Small intestine (tissue), 7 donors: ENCODE measurements at regions not wholly inside any gene's neighbourhood (a gene's known extent, or its start where the extent isn't known, plus 50 kb on each side); places are given as distances from the start of the nearest gene placed in this dataset.

Experiments used
- DNase-seq, 2 donors: peaks; one replicate each; pipeline versions ENCODE4 v3.0.0 to v3.0.0-alpha.2; 2013
- FAIRE-seq: peaks from 2 replicates; lab custom pipeline; 2012; peaks lifted over from hg19 to GRCh38; lab: Jason Lieb, UNC
- H3K27ac ChIP-seq, 3 donors: one replicate each; pipeline ENCODE4 v1.5.1; 2013; ENCODE audit warnings: low read length in 2 of 3, mild to moderate bottlenecking in 2 of 3, control low read depth in 1 of 3, inconsistent platforms in 1 of 3, low read depth in 1 of 3, moderate library complexity in 1 of 3
- H3K27me3 ChIP-seq, 3 donors: one replicate each; pipeline ENCODE4 v1.6.1; 2013; ENCODE audit warnings: low read length in 3 of 3, inconsistent platforms in 1 of 3; ENCODE audit not compliant: control insufficient read depth in 3 of 3, insufficient read depth in 3 of 3
- H3K36me3 ChIP-seq, 3 donors: one replicate each; pipeline ENCODE4 v1.6.1; 2013; ENCODE audit warnings: low read length in 3 of 3, inconsistent platforms in 1 of 3, low read depth in 1 of 3, mild to moderate bottlenecking in 1 of 3, moderate library complexity in 1 of 3; ENCODE audit not compliant: control insufficient read depth in 3 of 3, insufficient read depth in 2 of 3
- H3K4me1 ChIP-seq, 3 donors: one replicate each; pipeline ENCODE4 v1.6.1; 2013; ENCODE audit warnings: low read length in 2 of 3, inconsistent platforms in 1 of 3, low read depth in 1 of 3, mild to moderate bottlenecking in 1 of 3, moderate library complexity in 1 of 3; ENCODE audit not compliant: control insufficient read depth in 3 of 3, insufficient read depth in 2 of 3
- H3K4me3 ChIP-seq, 3 donors: one replicate each; pipeline ENCODE4 v1.5.1; 2013; ENCODE audit warnings: low read length in 3 of 3, control low read depth in 1 of 3, inconsistent platforms in 1 of 3, low read depth in 1 of 3, mild to moderate bottlenecking in 1 of 3, moderate library complexity in 1 of 3
- H3K9me3 ChIP-seq, 2 donors: one replicate each; pipeline ENCODE4 v1.6.1; 2013; ENCODE audit warnings: low read depth in 1 of 2, low read length in 1 of 2; ENCODE audit not compliant: control insufficient read depth in 2 of 2, insufficient read depth in 1 of 2
- WGBS, 3 donors: extraction: QIAGEN DNeasy Blood & Tissue Kit; methylation state at CpG; one replicate each; pipeline ENCODE4 v1.1.7; 2013; 5-methylcytosine and 5-hydroxymethylcytosine counted together
- donor health status: healthy with polysubstance abuse.
- donor health status: control.
- donor health status: control.
- donor health status: Bipolar disorder and iron deficiency.
- donor health status: healthy.

DNA sequence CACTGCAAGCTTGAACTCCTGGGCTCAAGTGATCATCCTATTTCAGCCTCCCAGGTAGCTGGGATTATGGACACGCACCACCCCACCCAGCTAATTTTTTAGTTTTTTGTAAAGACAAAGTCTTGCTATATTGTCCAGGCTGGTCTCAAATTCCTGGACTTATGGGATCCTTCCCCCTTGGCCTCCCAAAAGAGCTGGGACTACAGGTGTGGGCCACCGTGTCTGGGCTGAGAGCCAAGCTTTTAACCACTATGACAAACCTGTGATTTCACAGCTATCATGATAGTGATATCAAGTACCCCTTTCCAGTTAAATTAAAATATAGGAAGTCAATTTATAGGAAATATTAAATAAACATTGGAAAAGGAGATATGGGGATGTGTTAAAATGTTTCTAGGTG is 74.6 kb upstream of the IRX6 start:
- H3K27ac ChIP-seq = no peak overlapping the region
- no peak for DNase-seq
- no peaks in the 10 kb centered on the region for H3K9me3 ChIP-seq
- H3K4me1 ChIP-seq = no peaks in the 10 kb centered on the region
- no peak for FAIRE-seq
- H3K36me3 ChIP-seq = no peaks in the 10 kb centered on the region
- WGBS, 3 donors = 56 to 77% (median 77%) methylated on average over 2 of the region's 2 CpGs
- H3K27me3 ChIP-seq = peaks cover 0 to 4% (median 0%) of the 10 kb centered on the region in 3 donors
- H3K4me3 ChIP-seq = no peak overlapping the region

- H3K4me3 ChIP-seq = no peak overlapping the region
- no peaks in the 10 kb centered on the region for H3K36me3 ChIP-seq
These were observed 74.1 kb upstream of the IRX6 start for GRCh38 chr16:55249936-55250335.

GRCh38 chr16:55250701-55251100 is 73.3 kb upstream of the IRX6 start:
- Histone ChIP-seq H3K27me3 (peaks cover 0 to 4% (median 0%) of the 10 kb centered on the region in 3 donors), H3K4me3 (no peak overlapping the region), H3K9me3 (no peaks in the 10 kb centered on the region), H3K27ac (no peak overlapping the region), H3K36me3 (no peaks in the 10 kb centered on the region), H3K4me1 (no peaks in the 10 kb centered on the region)
- DNase-seq = no peak
- FAIRE-seq = no peak
- WGBS, 3 donors = 57 to 78% (median 76%) methylated on average over 1 of the region's 1 CpG

More at GRCh38 chr16:55249936-55250335, 74.1 kb upstream of the IRX6 start:
- Histone ChIP-seq H3K4me1 (no peaks in the 10 kb centered on the region), H3K27me3 (peaks cover 0 to 4% (median 0%) of the 10 kb centered on the region in 3 donors), H3K9me3 (no peaks in the 10 kb centered on the region), H3K27ac (no peak overlapping the region)
- DNase-seq (no peak), FAIRE-seq (no peak)
- WGBS, 3 donors = 79 to 88% (median 87%) methylated on average over 1 of the region's 1 CpG

GRCh38 chr16:55251151-55251550 is 72.9 kb upstream of the IRX6 start:
- no peaks in the 10 kb centered on the region for H3K4me1 ChIP-seq
- H3K27ac ChIP-seq = no peak overlapping the region
- DNase-seq (no peak), FAIRE-seq (no peak)
- H3K9me3 ChIP-seq = no peaks in the 10 kb centered on the region
- 84 to 92% (median 88%) methylated on average over 2 of the region's 2 CpGs for WGBS, 3 donors
- peaks cover 0 to 4% (median 0%) of the 10 kb centered on the region in 3 donors for H3K27me3 ChIP-seq
- no peaks in the 10 kb centered on the region for H3K36me3 ChIP-seq
- no peak overlapping the region for H3K4me3 ChIP-seq

DNA sequence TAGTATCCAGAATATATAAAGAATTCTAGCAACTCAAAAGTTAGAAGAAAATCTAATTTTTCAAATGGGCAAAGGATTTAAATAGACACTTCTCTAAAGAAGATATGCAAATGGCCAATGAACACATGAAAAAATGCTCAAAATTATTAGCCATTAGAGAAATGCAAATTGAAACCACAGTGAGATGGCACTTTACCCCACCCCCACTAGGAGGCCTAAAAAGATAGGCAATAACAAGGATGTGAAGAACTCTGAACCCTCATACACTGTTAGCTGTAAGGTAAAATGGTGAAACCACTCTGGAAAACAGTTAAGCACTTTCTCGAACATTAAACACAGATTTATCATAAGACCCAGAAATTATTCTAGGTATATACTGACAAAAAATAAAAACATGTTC is 71.4 kb upstream of the IRX6 start:
- DNase-seq (no peak), FAIRE-seq (no peak)
- Histone ChIP-seq H3K27me3 (peaks cover 0 to 4% (median 0%) of the 10 kb centered on the region in 3 donors), H3K4me3 (no peak overlapping the region), H3K36me3 (no peaks in the 10 kb centered on the region), H3K9me3 (no peaks in the 10 kb centered on the region), H3K4me1 (no peaks in the 10 kb centered on the region), H3K27ac (no peak overlapping the region)
- 74 to 94% (median 93%) methylated on average over 1 of the region's 1 CpG for WGBS, 3 donors

- H3K4me3 ChIP-seq = no peak overlapping the region
- no peaks in the 10 kb centered on the region for H3K4me1 ChIP-seq
- no peaks in the 10 kb centered on the region for H3K36me3 ChIP-seq
- no peaks in the 10 kb centered on the region for H3K9me3 ChIP-seq
- peaks cover 0 to 4% (median 0%) of the 10 kb centered on the region in 3 donors for H3K27me3 ChIP-seq
- no peak for DNase-seq
- no peak for FAIRE-seq
- no peak overlapping the region for H3K27ac ChIP-seq
These were observed 70.0 kb upstream of the IRX6 start for GRCh38 chr16:55253987-55254386.

DNA sequence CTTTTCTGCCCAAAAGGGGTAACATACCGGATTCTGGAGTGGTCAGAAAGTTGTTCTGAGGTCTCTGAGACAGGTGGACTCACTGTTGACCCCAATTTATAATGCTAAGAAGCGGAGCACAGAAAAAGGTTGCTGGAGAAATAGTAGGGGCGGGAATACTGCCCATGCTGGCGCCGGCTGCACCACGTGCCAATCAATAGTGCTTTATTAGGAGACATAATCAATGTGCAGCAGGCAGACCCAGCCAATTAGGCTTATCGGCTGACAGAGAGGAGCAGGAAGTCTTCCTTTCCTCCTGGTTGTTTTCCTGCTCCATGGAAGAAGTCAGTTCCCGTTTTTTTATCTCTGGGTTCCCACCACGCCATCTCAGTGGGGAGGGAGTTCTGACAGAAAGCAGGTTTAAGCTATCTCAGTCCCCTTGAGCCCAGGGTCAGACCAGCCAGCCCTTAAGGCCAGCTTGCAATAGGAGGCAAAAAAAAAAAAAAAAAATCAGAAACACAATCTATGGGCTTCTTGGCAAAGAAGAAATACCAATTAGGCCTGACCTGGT is 68.2 kb upstream of the IRX6 start:
- no peaks in the 10 kb centered on the region for H3K36me3 ChIP-seq
- no peak for FAIRE-seq
- no peak overlapping the region for H3K4me3 ChIP-seq
- DNase-seq = no peak
- WGBS, 3 donors = 55 to 75% (median 61%) methylated on average over 9 of the region's 9 CpGs
- no peak overlapping the region for H3K27ac ChIP-seq
- peaks cover 0 to under 1% (median 0%) of the 10 kb centered on the region in 3 donors for H3K27me3 ChIP-seq
- H3K9me3 ChIP-seq = no peaks in the 10 kb centered on the region
- no peaks in the 10 kb centered on the region for H3K4me1 ChIP-seq

- Histone ChIP-seq H3K4me3 (no peak overlapping the region), H3K4me1 (no peaks in the 10 kb centered on the region), H3K9me3 (no peaks in the 10 kb centered on the region), H3K27ac (no peak overlapping the region), H3K27me3 (no peaks in the 10 kb centered on the region), H3K36me3 (no peaks in the 10 kb centered on the region)
- no peak for FAIRE-seq
- 77 to 89% (median 83%) methylated on average over 20 of the region's 20 CpGs for WGBS, 3 donors
- no peak for DNase-seq
These were observed 67.5 kb upstream of the IRX6 start for GRCh38 chr16:55256412-55257016.
